DOHH2 (cell line): ENCODE measurements at regions not wholly inside any gene's neighbourhood (a gene's known extent, or its start where the extent isn't known, plus 50 kb on each side); places are given as distances from the start of the nearest gene placed in this dataset.

ENCODE experiments used
- H3F3A ChIP-seq: fragments of 200-600 bp; sonication (generic), shearing (Covaris generic); 2 replicates; pipeline ENCODE4 v1.6.0; 2016; ENCODE audit warnings: antibody characterized with exemption, mild to moderate bottlenecking; ENCODE audit not compliant: control insufficient read depth, insufficient read depth
- H3K27ac ChIP-seq: fragments of 200-600 bp; sonication (generic); 2 replicates; pipeline ENCODE4 v1.5.1; 2014; ENCODE audit warnings: low read depth, mild to moderate bottlenecking, low read length, moderate library complexity
- H3K27me3 ChIP-seq: fragments of 200-600 bp; sonication (generic); 2 replicates; pipeline ENCODE4 v1.6.1; 2014; ENCODE audit warnings: mild to moderate bottlenecking, low read length, mixed read lengths; ENCODE audit not compliant: control insufficient read depth
- H3K36me3 ChIP-seq: fragments of 200-600 bp; sonication (generic); 2 replicates; pipeline ENCODE4 v1.6.1; 2014; ENCODE audit warnings: mild to moderate bottlenecking, low read length, moderate library complexity, mixed read lengths; ENCODE audit not compliant: control insufficient read depth
- H3K4me1 ChIP-seq: fragments of 200-600 bp; sonication (generic); 2 replicates; pipeline ENCODE4 v1.6.1; 2014; ENCODE audit warnings: mild to moderate bottlenecking, low read length, mixed read lengths; ENCODE audit not compliant: control insufficient read depth
- H3K4me2 ChIP-seq: fragments of 200-600 bp; sonication (generic); 2 replicates; pipeline ENCODE4 v1.6.0; 2014; ENCODE audit warnings: mild to moderate bottlenecking, low read length, moderate library complexity
- H3K4me3 ChIP-seq: fragments of 200-600 bp; sonication (generic); 2 replicates; pipeline ENCODE4 v1.5.1; 2014; ENCODE audit warnings: mild to moderate bottlenecking, low read length, mixed read lengths
- H3K79me2 ChIP-seq: fragments of 200-600 bp; sonication (generic); 2 replicates; pipeline ENCODE4 v1.6.1; 2014; ENCODE audit warnings: mild to moderate bottlenecking, low read length, mixed read lengths; ENCODE audit not compliant: control insufficient read depth
- H3K9me2 ChIP-seq: fragments of 200-600 bp; sonication (generic); replicated peaks from 2 replicates; pipeline ENCODE4 v1.6.1; 2014; ENCODE audit warnings: mild to moderate bottlenecking, low read length, mixed read lengths; ENCODE audit not compliant: control insufficient read depth
- H3K9me3 ChIP-seq: fragments of 200-600 bp; sonication (generic); 2 replicates; pipeline ENCODE4 v1.6.1; 2014; ENCODE audit warnings: antibody characterized with exemption, low read length, mixed read lengths; ENCODE audit not compliant: control insufficient read depth, insufficient read depth
- H4K20me1 ChIP-seq: fragments of 200-600 bp; sonication (generic); 2 replicates; pipeline ENCODE4 v1.6.0; 2014; ENCODE audit warnings: low read depth, mild to moderate bottlenecking, antibody characterized with exemption, low read length, moderate library complexity; ENCODE audit not compliant: control insufficient read depth, insufficient read depth
- EZH2phosphoT487 ChIP-seq: fragments of 200-600 bp; sonication (generic); IDR thresholded peaks from 2 replicates; pipeline ENCODE4 v1.6.1; 2017; ENCODE audit warnings: borderline replicate concordance, mild to moderate bottlenecking, antibody characterized with exemption, low read length, moderate library complexity, mixed read lengths
- TF ChIP-seq, protein P1 (sequence below): fragments of 200-600 bp; sonication (generic); IDR thresholded peaks from one replicate; pipeline ENCODE4 v1.5.1; 2014; ENCODE audit warnings: antibody characterized with exemption, mild to moderate bottlenecking, low read depth, low read length; ENCODE audit not compliant: poor library complexity, severe bottlenecking

DNA sequence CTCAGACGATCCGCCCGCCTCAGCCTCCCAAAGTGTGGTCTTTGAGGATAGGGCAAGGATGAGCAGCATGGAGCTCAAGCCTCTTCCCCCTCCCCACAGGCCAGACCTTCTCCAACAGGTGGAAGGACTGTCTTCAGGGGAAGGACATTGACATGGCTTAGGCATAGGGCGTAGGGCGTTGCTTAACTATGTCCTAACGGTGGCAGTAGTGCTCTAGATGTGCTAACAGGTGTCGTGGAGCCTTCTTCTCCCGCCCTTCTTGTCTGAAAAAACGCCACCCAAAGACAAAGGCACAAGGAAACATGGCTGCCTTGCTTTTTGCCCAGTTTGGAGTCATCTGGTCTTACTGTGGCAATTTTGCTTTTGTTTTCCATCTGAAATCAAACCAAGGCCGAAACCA, 219.8 kb downstream of the OR13H1 start:
- no peak overlapping the region for H3K4me3 ChIP-seq
- H3K36me3 ChIP-seq: no peaks in the 10 kb centered on the region
- TF ChIP-seq, protein P1, sequence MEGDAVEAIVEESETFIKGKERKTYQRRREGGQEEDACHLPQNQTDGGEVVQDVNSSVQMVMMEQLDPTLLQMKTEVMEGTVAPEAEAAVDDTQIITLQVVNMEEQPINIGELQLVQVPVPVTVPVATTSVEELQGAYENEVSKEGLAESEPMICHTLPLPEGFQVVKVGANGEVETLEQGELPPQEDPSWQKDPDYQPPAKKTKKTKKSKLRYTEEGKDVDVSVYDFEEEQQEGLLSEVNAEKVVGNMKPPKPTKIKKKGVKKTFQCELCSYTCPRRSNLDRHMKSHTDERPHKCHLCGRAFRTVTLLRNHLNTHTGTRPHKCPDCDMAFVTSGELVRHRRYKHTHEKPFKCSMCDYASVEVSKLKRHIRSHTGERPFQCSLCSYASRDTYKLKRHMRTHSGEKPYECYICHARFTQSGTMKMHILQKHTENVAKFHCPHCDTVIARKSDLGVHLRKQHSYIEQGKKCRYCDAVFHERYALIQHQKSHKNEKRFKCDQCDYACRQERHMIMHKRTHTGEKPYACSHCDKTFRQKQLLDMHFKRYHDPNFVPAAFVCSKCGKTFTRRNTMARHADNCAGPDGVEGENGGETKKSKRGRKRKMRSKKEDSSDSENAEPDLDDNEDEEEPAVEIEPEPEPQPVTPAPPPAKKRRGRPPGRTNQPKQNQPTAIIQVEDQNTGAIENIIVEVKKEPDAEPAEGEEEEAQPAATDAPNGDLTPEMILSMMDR: no peak
- TF ChIP-seq EZH2phosphoT487: no peak
- H3K9me2 ChIP-seq: no peaks in the 10 kb centered on the region
- H3K27me3 ChIP-seq: no peaks in the 10 kb centered on the region
- H3K4me2 ChIP-seq: no peak overlapping the region
- H3F3A ChIP-seq: no peaks in the 10 kb centered on the region
- H3K79me2 ChIP-seq: no peaks in the 10 kb centered on the region
- H3K4me1 ChIP-seq: no peaks in the 10 kb centered on the region
- H4K20me1 ChIP-seq: no peaks in the 10 kb centered on the region
- no peak overlapping the region for H3K27ac ChIP-seq
- H3K9me3 ChIP-seq: no peaks in the 10 kb centered on the region

DNA sequence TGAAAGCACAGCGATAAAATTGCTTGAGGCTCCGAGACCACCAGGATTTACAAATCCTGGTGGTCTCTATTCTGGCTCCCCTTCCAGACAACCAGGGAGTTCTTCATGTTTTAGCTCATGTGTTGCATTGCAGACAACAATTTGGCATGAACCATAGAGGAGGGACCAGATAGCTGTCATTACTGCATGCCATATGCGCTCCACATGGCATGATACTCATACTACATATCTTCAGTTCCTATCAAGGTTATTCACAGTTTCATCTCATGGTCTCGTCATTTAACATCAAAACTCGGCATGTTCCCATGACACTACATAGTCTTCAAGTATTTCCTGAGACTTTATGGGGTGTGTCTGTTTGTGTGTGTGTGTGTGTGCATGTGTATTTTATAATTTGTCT, 220.3 kb downstream of the OR13H1 start:
- H3K27me3 ChIP-seq: no peaks in the 10 kb centered on the region
- H3K36me3 ChIP-seq: no peaks in the 10 kb centered on the region
- H3K27ac ChIP-seq: no peak overlapping the region
- H3K4me2 ChIP-seq: no peak overlapping the region
- no peak overlapping the region for H3K4me3 ChIP-seq
- no peaks in the 10 kb centered on the region for H3K79me2 ChIP-seq
- TF ChIP-seq, protein P1: no peak
- TF ChIP-seq EZH2phosphoT487: no peak
- H3K9me2 ChIP-seq: no peaks in the 10 kb centered on the region
- no peaks in the 10 kb centered on the region for H4K20me1 ChIP-seq
- no peaks in the 10 kb centered on the region for H3F3A ChIP-seq
- no peaks in the 10 kb centered on the region for H3K9me3 ChIP-seq
- H3K4me1 ChIP-seq: no peaks in the 10 kb centered on the region

DNA sequence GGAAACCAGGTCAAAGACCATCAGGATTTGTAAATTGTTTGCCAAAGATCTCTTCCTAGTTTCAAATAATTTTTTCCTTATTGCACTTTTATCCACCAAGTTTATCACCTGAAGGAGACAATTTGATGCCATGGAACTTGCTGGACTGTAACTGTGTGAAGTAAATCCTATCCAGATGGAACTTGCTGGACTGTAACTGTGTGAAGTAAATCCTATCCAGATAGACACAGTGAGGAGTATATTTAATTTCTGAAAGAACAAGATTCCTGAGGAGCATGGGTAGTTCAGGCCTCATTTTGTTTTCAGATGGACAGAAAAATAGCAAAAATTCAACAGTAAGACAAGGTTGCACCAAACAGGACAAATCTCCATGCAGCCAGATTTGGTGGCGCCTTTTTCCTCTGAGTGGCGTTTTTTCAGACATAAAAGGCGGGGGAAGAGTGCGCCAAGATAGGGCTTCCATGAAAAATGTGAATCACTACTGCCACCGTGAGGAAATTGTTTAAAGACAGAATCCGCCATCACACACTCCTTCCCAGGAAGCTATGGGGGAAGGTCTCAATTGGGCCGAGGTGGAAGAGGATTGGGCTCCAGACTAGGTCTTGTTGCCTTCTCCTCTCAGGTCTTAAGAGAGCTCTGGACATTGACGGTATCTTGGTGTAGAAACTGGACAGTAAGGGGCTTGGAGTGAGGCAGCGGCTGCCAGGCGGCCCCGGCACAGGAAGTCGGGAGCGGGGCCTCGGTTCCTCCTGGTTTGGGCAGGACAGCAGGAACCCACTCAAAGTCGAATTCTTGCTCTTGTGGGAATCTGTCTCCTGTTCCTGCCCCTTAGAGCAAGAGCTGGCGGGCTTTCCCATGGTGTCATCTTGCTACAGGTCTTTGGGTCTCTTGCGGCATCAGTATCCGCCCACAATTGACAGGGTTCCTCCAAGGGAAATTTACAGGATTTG, 234.7 kb downstream of the OR13H1 start:
- Histone ChIP-seq H3F3A (no peaks in the 10 kb centered on the region), H3K27me3 (no peaks in the 10 kb centered on the region), H3K36me3 (no peaks in the 10 kb centered on the region), H3K4me3 (no peak overlapping the region), H3K27ac (no peak overlapping the region), H3K9me3 (no peaks in the 10 kb centered on the region), H4K20me1 (no peaks in the 10 kb centered on the region), H3K79me2 (no peaks in the 10 kb centered on the region), H3K4me1 (no peaks in the 10 kb centered on the region), H3K9me2 (no peaks in the 10 kb centered on the region), H3K4me2 (no peak overlapping the region)
- TF ChIP-seq, protein P1: no peak
- no peak for TF ChIP-seq EZH2phosphoT487
